ENCODE measurements at regions not wholly inside any gene's neighbourhood (a gene's known extent, or its start where the extent isn't known, plus 50 kb on each side); places are given as distances from the start of the nearest gene placed in this dataset.

DNA sequence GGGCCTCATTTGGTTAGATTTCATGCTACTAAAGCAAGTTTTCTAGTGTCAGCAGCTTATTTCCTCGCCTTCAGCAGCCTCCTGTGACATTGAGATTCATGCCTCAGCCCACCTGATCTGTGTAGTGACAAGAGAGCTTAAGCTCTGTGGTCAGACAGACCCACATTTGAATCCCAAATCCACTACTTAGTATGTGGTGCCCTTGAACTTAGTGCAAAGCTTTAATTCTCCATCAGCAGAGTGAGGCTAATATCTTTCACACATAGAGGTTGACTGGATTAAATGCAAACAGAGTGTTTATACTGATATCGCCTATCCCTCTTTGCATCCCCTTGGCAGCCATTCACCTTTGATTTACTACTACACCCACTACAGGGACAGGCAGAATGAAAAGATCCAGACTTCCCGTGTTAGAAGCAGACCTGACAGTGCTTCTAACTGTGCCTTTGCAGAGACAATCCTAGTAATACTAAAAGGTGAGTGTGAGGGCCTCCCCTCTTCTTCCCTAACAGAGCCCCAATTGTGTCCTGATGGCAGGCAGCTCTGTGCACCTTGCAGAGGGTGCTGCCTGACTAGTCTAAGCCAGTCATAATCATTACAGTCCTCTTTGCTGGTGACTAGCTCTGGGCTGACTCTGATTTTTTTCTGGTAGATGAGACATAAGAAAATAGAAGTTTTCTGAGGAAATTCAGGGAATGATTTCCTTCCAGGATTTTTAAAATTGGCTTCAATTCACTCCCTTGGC lies 264.0 kb downstream of the CTH start:
- no peak for TF ChIP-seq EZH2 (IDR thresholded peaks at IDR 0.05; ENCODE audit: borderline replicate concordance)
- TF ChIP-seq, protein P1, sequence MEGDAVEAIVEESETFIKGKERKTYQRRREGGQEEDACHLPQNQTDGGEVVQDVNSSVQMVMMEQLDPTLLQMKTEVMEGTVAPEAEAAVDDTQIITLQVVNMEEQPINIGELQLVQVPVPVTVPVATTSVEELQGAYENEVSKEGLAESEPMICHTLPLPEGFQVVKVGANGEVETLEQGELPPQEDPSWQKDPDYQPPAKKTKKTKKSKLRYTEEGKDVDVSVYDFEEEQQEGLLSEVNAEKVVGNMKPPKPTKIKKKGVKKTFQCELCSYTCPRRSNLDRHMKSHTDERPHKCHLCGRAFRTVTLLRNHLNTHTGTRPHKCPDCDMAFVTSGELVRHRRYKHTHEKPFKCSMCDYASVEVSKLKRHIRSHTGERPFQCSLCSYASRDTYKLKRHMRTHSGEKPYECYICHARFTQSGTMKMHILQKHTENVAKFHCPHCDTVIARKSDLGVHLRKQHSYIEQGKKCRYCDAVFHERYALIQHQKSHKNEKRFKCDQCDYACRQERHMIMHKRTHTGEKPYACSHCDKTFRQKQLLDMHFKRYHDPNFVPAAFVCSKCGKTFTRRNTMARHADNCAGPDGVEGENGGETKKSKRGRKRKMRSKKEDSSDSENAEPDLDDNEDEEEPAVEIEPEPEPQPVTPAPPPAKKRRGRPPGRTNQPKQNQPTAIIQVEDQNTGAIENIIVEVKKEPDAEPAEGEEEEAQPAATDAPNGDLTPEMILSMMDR (IDR thresholded peaks at IDR 0.05; ENCODE audit: poor library complexity) = no peak
